Kidney epithelial cell (primary cell): ENCODE measurements at regions not wholly inside any gene's neighbourhood (a gene's known extent, or its start where the extent isn't known, plus 50 kb on each side); places are given as distances from the start of the nearest gene placed in this dataset.

Experiments used
- DNase-seq: peaks from one replicate; pipeline ENCODE4 v3.0.0-alpha.2; 2010; ENCODE audit warnings: low read depth
- H3K27me3 ChIP-seq: 2 replicates; pipeline ENCODE4 v1.6.0; 2011; ENCODE audit warnings: low read length; ENCODE audit not compliant: control insufficient read depth, insufficient read depth
- H3K36me3 ChIP-seq: 2 replicates; pipeline ENCODE4 v1.5.1; 2011; ENCODE audit warnings: low read length; ENCODE audit not compliant: control insufficient read depth, insufficient read depth
- H3K4me3 ChIP-seq: 2 replicates; pipeline ENCODE4 v1.5.1; 2011; ENCODE audit warnings: low read depth, mild to moderate bottlenecking, control low read depth, low read length
- TF ChIP-seq, protein P1 (sequence below): IDR thresholded peaks from 2 replicates; pipeline ENCODE4 v1.5.1; 2011; ENCODE audit warnings: mild to moderate bottlenecking, moderate library complexity, low read length, control low read depth, inconsistent platforms; ENCODE audit not compliant: insufficient read depth, poor library complexity, severe bottlenecking

DNA sequence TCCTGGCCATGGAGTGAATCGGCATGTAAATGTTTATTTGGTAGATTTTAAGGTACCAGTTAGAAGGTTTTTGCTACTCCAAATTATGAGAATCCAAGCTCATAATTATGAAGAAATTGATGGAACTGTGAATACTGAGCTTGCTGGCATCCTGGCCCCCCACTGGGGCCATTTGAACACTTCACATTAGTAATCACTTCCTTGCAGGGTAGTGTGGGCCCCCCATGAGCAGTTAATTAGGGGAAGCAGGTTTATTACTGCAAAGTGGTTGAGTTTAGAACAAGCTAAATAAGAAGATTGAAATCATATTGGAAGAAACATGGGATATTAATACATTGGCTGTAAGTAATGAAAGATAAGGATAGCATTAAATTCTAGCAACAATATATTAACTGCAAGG lies 86.7 kb downstream of the S1PR1 start:
- no peaks in the 10 kb centered on the region for H3K27me3 ChIP-seq
- no peak overlapping the region for H3K4me3 ChIP-seq
- TF ChIP-seq, protein P1, sequence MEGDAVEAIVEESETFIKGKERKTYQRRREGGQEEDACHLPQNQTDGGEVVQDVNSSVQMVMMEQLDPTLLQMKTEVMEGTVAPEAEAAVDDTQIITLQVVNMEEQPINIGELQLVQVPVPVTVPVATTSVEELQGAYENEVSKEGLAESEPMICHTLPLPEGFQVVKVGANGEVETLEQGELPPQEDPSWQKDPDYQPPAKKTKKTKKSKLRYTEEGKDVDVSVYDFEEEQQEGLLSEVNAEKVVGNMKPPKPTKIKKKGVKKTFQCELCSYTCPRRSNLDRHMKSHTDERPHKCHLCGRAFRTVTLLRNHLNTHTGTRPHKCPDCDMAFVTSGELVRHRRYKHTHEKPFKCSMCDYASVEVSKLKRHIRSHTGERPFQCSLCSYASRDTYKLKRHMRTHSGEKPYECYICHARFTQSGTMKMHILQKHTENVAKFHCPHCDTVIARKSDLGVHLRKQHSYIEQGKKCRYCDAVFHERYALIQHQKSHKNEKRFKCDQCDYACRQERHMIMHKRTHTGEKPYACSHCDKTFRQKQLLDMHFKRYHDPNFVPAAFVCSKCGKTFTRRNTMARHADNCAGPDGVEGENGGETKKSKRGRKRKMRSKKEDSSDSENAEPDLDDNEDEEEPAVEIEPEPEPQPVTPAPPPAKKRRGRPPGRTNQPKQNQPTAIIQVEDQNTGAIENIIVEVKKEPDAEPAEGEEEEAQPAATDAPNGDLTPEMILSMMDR, result no peak
- no peak for DNase-seq
- H3K36me3 ChIP-seq, result no peaks in the 10 kb centered on the region

GRCh38 chr1:101325144-101325543 lies 88.3 kb downstream of the S1PR1 start:
- no peak for DNase-seq
- Histone ChIP-seq H3K27me3 (no peaks in the 10 kb centered on the region), H3K36me3 (no peaks in the 10 kb centered on the region), H3K4me3 (no peak overlapping the region)
- TF ChIP-seq, protein P1, result no peak

DNA sequence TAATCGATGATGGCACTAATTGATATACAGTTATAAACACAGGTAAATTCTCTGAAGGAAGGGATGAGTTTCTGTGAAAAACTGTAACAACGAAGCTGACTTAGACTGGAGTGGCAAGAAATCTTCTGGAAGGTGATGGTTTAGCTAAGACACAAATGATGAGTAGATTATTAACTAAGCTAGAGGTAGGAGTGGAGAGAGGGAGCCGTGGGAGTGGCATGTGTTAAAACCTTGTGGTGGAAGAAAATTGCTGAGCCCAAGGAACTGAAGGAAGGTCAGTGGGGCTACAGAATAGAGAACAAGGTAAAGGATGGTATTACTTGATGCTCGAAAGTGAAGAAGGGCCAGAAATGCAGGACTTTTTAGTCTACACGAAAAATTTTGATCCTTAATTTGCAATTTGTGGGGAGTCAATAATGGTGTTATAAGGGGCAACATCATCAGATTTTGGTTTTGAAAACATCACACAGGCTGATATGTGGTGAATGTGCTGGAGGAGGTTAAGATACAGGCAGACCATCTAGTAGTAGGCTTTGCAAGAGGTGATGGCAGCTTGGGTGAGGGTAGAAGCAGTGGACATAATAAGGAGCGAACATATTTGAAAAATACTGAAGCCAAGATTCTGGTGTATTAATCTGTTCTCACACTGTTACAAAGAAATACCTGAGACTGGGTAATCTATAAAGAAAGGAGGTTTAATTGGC lies 93.8 kb downstream of the S1PR1 start:
- no peak overlapping the region for H3K4me3 ChIP-seq
- H3K36me3 ChIP-seq, result no peaks in the 10 kb centered on the region
- peak; percentile 18 for DNase-seq
- H3K27me3 ChIP-seq, result no peaks in the 10 kb centered on the region
- TF ChIP-seq, protein P1, result no peak

DNA sequence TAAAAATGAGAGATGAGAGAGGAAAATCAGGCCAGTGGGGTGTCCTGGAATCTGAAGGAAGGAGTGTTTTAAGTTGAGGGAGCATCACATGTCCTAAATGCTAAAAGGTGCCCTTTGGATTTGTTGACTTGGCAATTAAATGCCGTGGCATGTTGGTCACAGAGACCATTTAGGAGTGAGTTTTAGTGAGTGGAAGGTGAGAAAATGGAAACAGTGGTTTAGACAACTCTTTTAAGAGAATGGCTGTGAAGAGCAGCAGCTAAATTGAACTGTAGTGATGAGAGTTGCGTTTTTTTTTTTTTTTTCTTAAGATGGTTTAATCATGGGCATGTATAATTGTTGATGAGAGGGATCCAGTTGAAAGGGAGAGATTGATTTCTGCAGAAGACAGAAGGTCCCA lies 95.0 kb downstream of the S1PR1 start:
- no peak for DNase-seq
- H3K27me3 ChIP-seq, result no peaks in the 10 kb centered on the region
- TF ChIP-seq, protein P1, result no peak
- no peak overlapping the region for H3K4me3 ChIP-seq
- H3K36me3 ChIP-seq, result no peaks in the 10 kb centered on the region

DNA sequence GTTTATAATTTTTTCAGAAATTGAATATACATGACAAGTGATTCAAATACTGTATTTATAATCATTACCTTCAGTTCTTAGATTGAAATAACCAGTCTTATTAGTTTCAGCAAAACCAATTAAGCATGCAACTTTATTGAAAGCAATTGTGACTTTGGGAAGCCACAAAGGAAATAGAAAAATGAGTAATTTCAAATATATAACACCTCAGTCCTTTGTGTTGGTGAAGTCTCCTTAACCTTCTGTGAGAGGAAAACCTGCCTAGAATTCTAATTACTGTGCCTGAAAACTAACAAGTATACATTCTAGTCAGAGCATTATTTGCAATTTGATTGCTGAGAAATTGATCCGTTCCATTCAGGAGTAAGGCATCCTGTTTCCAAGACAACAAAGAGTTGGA lies 95.8 kb downstream of the S1PR1 start:
- no peaks in the 10 kb centered on the region for H3K27me3 ChIP-seq
- DNase-seq, result no peak
- H3K4me3 ChIP-seq, result no peak overlapping the region
- H3K36me3 ChIP-seq, result no peaks in the 10 kb centered on the region
- TF ChIP-seq, protein P1, result no peak

DNA sequence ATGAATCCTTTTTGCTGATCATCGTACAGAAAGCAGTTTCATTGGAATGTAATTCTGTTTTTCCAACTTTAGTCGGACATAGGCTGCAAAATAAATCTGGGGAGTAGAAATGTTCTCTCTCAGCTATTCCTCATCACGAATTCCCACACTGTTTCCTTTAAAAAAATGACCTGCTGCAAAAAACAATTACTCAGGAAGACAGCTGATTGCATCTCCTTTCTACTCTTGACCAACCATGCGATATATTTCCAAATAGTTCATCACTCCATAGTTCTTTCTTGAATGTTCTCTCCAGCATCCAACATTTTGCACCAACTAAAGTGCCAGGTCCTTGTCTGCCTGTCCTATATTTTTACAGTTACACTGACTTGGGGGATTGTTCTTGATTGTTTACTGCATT lies 96.4 kb downstream of the S1PR1 start:
- H3K27me3 ChIP-seq, result no peaks in the 10 kb centered on the region
- no peak overlapping the region for H3K4me3 ChIP-seq
- TF ChIP-seq, protein P1, result no peak
- no peaks in the 10 kb centered on the region for H3K36me3 ChIP-seq
- DNase-seq, result no peak
